Loucy (cell line): ENCODE measurements at regions not wholly inside any gene's neighbourhood (a gene's known extent, or its start where the extent isn't known, plus 50 kb on each side); places are given as distances from the start of the nearest gene placed in this dataset.
"Not testable (repeated sequence)": the region's sequence is repeated elsewhere in the genome, so short reads cannot be mapped to it uniquely, and the experiment has no call there.

Experiments used
- H2AFZ ChIP-seq: fragments of 200-600 bp; sonication (generic); 2 replicates; pipeline ENCODE4 v1.6.0; 2016; ENCODE audit warnings: antibody characterized with exemption, mild to moderate bottlenecking, low read length, moderate library complexity
- H3F3A ChIP-seq: fragments of 200-600 bp; 2 replicates; pipeline ENCODE4 v1.6.0; 2016; ENCODE audit warnings: antibody characterized with exemption, low read depth, mild to moderate bottlenecking
- H3K27me3 ChIP-seq: fragments of 200-600 bp; sonication (generic); 2 replicates; pipeline ENCODE4 v1.6.1; 2014; ENCODE audit warnings: low read length, mild to moderate bottlenecking; ENCODE audit not compliant: insufficient read depth, poor library complexity, severe bottlenecking
- H3K36me3 ChIP-seq: fragments of 200-600 bp; sonication (generic); 2 replicates; pipeline ENCODE4 v1.6.1; 2016; ENCODE audit warnings: low read length; ENCODE audit not compliant: insufficient read depth
- H3K4me1 ChIP-seq: fragments of 200-600 bp; sonication (generic); 2 replicates; pipeline ENCODE4 v1.5.1; 2014; ENCODE audit warnings: low read length, mild to moderate bottlenecking; ENCODE audit not compliant: insufficient read depth, poor library complexity, severe bottlenecking
- H3K4me2 ChIP-seq: fragments of 200-600 bp; sonication (generic); 2 replicates; pipeline ENCODE4 v1.6.0; 2014; ENCODE audit warnings: antibody characterized with exemption, low read length, low read depth, mild to moderate bottlenecking; ENCODE audit not compliant: poor library complexity, severe bottlenecking
- H3K4me3 ChIP-seq: fragments of 200-600 bp; sonication (generic); 2 replicates; pipeline ENCODE4 v1.5.1; 2014; ENCODE audit warnings: low read length, mild to moderate bottlenecking, mixed read lengths; ENCODE audit not compliant: poor library complexity, severe bottlenecking
- H3K79me2 ChIP-seq: fragments of 200-600 bp; sonication (generic); 2 replicates; pipeline ENCODE4 v1.6.1; 2014; ENCODE audit warnings: low read length; ENCODE audit not compliant: insufficient read depth
- H3K9ac ChIP-seq: fragments of 200-600 bp; sonication (generic); 2 replicates; pipeline ENCODE4 v1.6.0; 2014; ENCODE audit warnings: mild to moderate bottlenecking, low read depth, low read length, moderate library complexity; ENCODE audit not compliant: poor library complexity, severe bottlenecking
- H3K9me2 ChIP-seq: fragments of 200-600 bp; sonication (generic); replicated peaks from 2 replicates; pipeline ENCODE4 v1.6.1; 2016; ENCODE audit warnings: low read depth, low read length, mixed read lengths
- H3K9me3 ChIP-seq: fragments of 200-600 bp; sonication (generic); 2 replicates; pipeline ENCODE4 v1.6.1; 2014; ENCODE audit warnings: mild to moderate bottlenecking, antibody characterized with exemption, low read length, low read depth; ENCODE audit not compliant: insufficient read depth
- H4K20me1 ChIP-seq: fragments of 200-600 bp; sonication (generic); 2 replicates; pipeline ENCODE4 v1.6.0; 2014; ENCODE audit warnings: antibody characterized with exemption, low read length, mild to moderate bottlenecking; ENCODE audit not compliant: insufficient read depth, poor library complexity, severe bottlenecking
- CTCF ChIP-seq: fragments of 200-600 bp; sonication (generic); conservative IDR thresholded peaks from 2 replicates; pipeline ENCODE4 v1.5.1; 2014; ENCODE audit warnings: mild to moderate bottlenecking, antibody characterized with exemption, low read length
- EZH2phosphoT487 ChIP-seq: fragments of 200-600 bp; IDR thresholded peaks from 2 replicates; pipeline ENCODE4 v1.6.1; 2018; ENCODE audit warnings: antibody characterized with exemption, mild to moderate bottlenecking, moderate library complexity, borderline replicate concordance

- Histone ChIP-seq H3K9ac (no peak overlapping the region), H3K4me3 (no peak overlapping the region), H2AFZ (no peak overlapping the region), H3K36me3 (no peaks in the 10 kb centered on the region), H3K4me2 (no peak overlapping the region), H3K27me3 (no peaks in the 10 kb centered on the region), H3K4me1 (no peaks in the 10 kb centered on the region), H3K9me2 (no peaks in the 10 kb centered on the region), H4K20me1 (no peaks in the 10 kb centered on the region), H3K9me3 (peaks cover 2% of the 10 kb centered on the region; the same call in 1 of the 2 replicates), H3K79me2 (no peaks in the 10 kb centered on the region), H3F3A (no peaks in the 10 kb centered on the region)
- TF ChIP-seq EZH2phosphoT487: no peak
- TF ChIP-seq CTCF: no peak
Observed at GRCh38 chr18:65671621-65672415, 79.0 kb upstream of the CDH7 start.

- H3K4me3 ChIP-seq, H3F3A ChIP-seq, H3K4me1 ChIP-seq, H3K9me2 ChIP-seq, H4K20me1 ChIP-seq, H3K27me3 ChIP-seq, H3K9ac ChIP-seq, H3K36me3 ChIP-seq, H3K9me3 ChIP-seq, H3K4me2 ChIP-seq, H2AFZ ChIP-seq, H3K79me2 ChIP-seq: not testable (repeated sequence)
Observed at GRCh38 chr18:65670145-65670544, 80.7 kb upstream of the CDH7 start.

GRCh38 chr18:65661391-65661790, 89.4 kb upstream of the CDH7 start:
- no peak overlapping the region for H3K9ac ChIP-seq
- H2AFZ ChIP-seq: no peak overlapping the region
- H3K9me2 ChIP-seq: no peaks in the 10 kb centered on the region
- no peaks in the 10 kb centered on the region for H3K4me1 ChIP-seq
- no peaks in the 10 kb centered on the region for H3K9me3 ChIP-seq
- no peaks in the 10 kb centered on the region for H4K20me1 ChIP-seq
- H3K79me2 ChIP-seq: no peaks in the 10 kb centered on the region
- TF ChIP-seq CTCF: no peak
- no peak for TF ChIP-seq EZH2phosphoT487
- H3F3A ChIP-seq: no peaks in the 10 kb centered on the region
- H3K36me3 ChIP-seq: no peaks in the 10 kb centered on the region
- H3K4me2 ChIP-seq: no peak overlapping the region
- no peak overlapping the region for H3K4me3 ChIP-seq
- H3K27me3 ChIP-seq: no peaks in the 10 kb centered on the region

- no peaks in the 10 kb centered on the region for H3K79me2 ChIP-seq
- no peaks in the 10 kb centered on the region for H3K27me3 ChIP-seq
- H3K36me3 ChIP-seq: no peaks in the 10 kb centered on the region
- H3K9me2 ChIP-seq: no peaks in the 10 kb centered on the region
- H4K20me1 ChIP-seq: no peaks in the 10 kb centered on the region
- H3F3A ChIP-seq: no peaks in the 10 kb centered on the region
- H3K4me1 ChIP-seq: no peaks in the 10 kb centered on the region
- H3K4me2 ChIP-seq: no peak overlapping the region
- H3K9ac ChIP-seq: no peak overlapping the region
- H2AFZ ChIP-seq: no peak overlapping the region
- no peak overlapping the region for H3K4me3 ChIP-seq
- no peak for TF ChIP-seq EZH2phosphoT487
- no peak for TF ChIP-seq CTCF
- H3K9me3 ChIP-seq: no peaks in the 10 kb centered on the region
Observed at GRCh38 chr18:65659912-65660311, 90.9 kb upstream of the CDH7 start.
